Astrocyte (in vitro differentiated cells and primary cell): ENCODE measurements at regions not wholly inside any gene's neighbourhood (a gene's known extent, or its start where the extent isn't known, plus 50 kb on each side); places are given as distances from the start of the nearest gene placed in this dataset.

ENCODE experiments used
- EZH2 ChIP-seq: IDR thresholded peaks from 2 replicates; pipeline ENCODE4 v1.6.1; 2012; ENCODE audit warnings: mild to moderate bottlenecking, low read length, inconsistent platforms; ENCODE audit not compliant: insufficient read depth
- TF ChIP-seq, protein P1 (sequence below): IDR thresholded peaks from 2 replicates; pipeline ENCODE4 v1.5.1; 2011; ENCODE audit warnings: low read depth, mild to moderate bottlenecking, inconsistent platforms, low read length, moderate library complexity; ENCODE audit not compliant: insufficient read depth

DNA sequence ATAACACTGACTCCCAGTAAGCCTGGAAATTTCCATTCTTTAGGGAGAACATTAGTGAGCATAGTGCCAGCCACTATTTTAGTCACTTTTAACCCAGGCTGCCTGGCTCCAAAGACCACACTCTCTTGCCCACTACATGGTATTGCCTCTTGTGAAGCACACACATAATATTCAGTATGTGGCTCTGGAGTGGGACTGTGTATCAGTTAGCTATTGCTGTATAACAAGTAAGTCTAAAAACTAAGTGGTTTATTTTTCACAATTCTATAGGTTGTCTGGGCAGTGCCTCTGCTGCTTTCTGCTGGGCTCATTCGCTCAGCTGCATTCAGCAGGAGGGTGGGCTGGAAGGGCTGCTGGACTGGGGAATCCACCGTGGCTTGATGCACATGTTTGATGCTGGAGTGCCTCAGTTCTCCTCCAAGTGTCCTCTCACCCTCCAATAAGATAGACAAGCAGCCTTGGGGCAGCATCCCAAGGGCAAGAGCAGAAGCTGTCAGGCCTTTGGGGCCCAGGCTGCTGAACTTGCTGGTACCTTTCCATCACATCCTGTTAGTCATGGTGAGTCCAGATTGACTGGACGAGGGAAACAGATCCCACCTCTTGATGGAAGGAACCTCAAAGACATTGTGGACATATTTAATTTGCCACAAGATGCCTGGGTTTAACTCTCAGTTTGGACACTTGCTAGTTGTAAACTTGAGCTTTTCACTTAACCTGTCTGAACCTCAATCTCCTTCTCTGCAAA, 66.6 kb upstream of the TLE3 start:
- TF ChIP-seq, protein P1, sequence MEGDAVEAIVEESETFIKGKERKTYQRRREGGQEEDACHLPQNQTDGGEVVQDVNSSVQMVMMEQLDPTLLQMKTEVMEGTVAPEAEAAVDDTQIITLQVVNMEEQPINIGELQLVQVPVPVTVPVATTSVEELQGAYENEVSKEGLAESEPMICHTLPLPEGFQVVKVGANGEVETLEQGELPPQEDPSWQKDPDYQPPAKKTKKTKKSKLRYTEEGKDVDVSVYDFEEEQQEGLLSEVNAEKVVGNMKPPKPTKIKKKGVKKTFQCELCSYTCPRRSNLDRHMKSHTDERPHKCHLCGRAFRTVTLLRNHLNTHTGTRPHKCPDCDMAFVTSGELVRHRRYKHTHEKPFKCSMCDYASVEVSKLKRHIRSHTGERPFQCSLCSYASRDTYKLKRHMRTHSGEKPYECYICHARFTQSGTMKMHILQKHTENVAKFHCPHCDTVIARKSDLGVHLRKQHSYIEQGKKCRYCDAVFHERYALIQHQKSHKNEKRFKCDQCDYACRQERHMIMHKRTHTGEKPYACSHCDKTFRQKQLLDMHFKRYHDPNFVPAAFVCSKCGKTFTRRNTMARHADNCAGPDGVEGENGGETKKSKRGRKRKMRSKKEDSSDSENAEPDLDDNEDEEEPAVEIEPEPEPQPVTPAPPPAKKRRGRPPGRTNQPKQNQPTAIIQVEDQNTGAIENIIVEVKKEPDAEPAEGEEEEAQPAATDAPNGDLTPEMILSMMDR: no peak
- TF ChIP-seq EZH2: no peak
